Adrenal gland (tissue), 9 donors: ENCODE measurements at regions not wholly inside any gene's neighbourhood (a gene's known extent, or its start where the extent isn't known, plus 50 kb on each side); places are given as distances from the start of the nearest gene placed in this dataset.

ENCODE experiments used
- DNase-seq, 7 donors: peaks; one replicate each; pipeline ENCODE4 v3.0.0-alpha.2; 2019 to 2020
- H3K27ac ChIP-seq, 5 donors: fragments of 200-600 bp; sonication (generic) in 4 of 5; 1 replicate in 3 of 5; 2 replicates in 2 of 5; pipeline versions ENCODE4 v1.5.1 to v1.8.0; 2016 to 2020; ENCODE audit warnings: mild to moderate bottlenecking in 1 of 5
- H3K27me3 ChIP-seq: fragments of 200-600 bp; 2 replicates; pipeline ENCODE4 v1.8.0; 2021
- H3K36me3 ChIP-seq, 2 donors: fragments of 200-600 bp; replicated peaks in 1 of 2; 1 replicate in 1 of 2; 2 replicates in 1 of 2; pipeline versions ENCODE4 v1.5.1 to v1.8.0; 2018 to 2022
- H3K4me1 ChIP-seq, 2 donors: fragments of 200-600 bp; replicated peaks in 1 of 2; 1 replicate in 1 of 2; 2 replicates in 1 of 2; pipeline versions ENCODE4 v1.5.1 to v1.8.0; 2018 to 2021
- H3K4me3 ChIP-seq, 4 donors: fragments of 200-600 bp; sonication (generic) in 3 of 4; one replicate each; pipeline ENCODE4 v1.5.1; 2016 to 2018
- H3K9me3 ChIP-seq, 3 donors: fragments of 200-600 bp; sonication (generic) in 1 of 3; replicated peaks in 1 of 3; 1 replicate in 2 of 3; 2 replicates in 1 of 3; pipeline versions ENCODE4 v1.5.1 to v1.8.0; 2016 to 2021
- CTCF ChIP-seq, 6 experiments: fragments of 450-650 bp in 4 of 6; fragments of 200-600 bp in 2 of 6; sonication (generic) in 1 of 6; IDR thresholded peaks; 1 replicate in 5 of 6; 2 replicates in 1 of 6; pipeline versions ENCODE4 v1.5.1 to v1.8.0; 2016 to 2021; ENCODE audit warnings: antibody characterized with exemption in 6 of 6, mild to moderate bottlenecking in 2 of 6, moderate library complexity in 1 of 6
- POLR2A ChIP-seq, 2 donors: fragments of 450-650 bp; IDR thresholded peaks; one replicate each; pipeline ENCODE4 v1.6.1; 2017; ENCODE audit warnings: antibody characterized with exemption in 2 of 2, mild to moderate bottlenecking in 2 of 2, moderate library complexity in 1 of 2
- WGBS, 4 donors: extraction: QIAGEN DNeasy Blood & Tissue Kit in 2 of 4; methylation state at CpG; one replicate each; pipeline versions ENCODE4 v1.1.5 to v1.1.7; 2013 to 2017; 5-methylcytosine and 5-hydroxymethylcytosine counted together
- intact Hi-C, 2 donors: fragments of 100-400 bp; cut with DNase I; formaldehyde crosslinking; loops; one replicate each; pipeline versions ENCODE4 v1.14.1 to v1.15.0; 2022 to 2023
- donor health status: healthy with polysubstance abuse.
- donor health status: Bipolar disorder and iron deficiency.
- donor health status: DM: yes; HTN: yes; CAD: no.
- donor health status: DM: no; HTN: no; CAD: no.
- donor health status: DM: no; HTN: no; CAD: no.

- DNase-seq: no peak
- TF ChIP-seq CTCF (IDR thresholded peaks at IDR 0.05) (no peak), POLR2A (IDR thresholded peaks at IDR 0.05) (no peak)
- no peaks in the 10 kb centered on the region for H3K27me3 ChIP-seq
- H3K9me3 ChIP-seq: no peaks in the 10 kb centered on the region
- no peaks in the 10 kb centered on the region for H3K36me3 ChIP-seq
- intact Hi-C loops: no loop called here
- no peak overlapping the region for H3K4me3 ChIP-seq
- no peak overlapping the region for H3K27ac ChIP-seq
- no peaks in the 10 kb centered on the region for H3K4me1 ChIP-seq
Observed at GRCh38 chr2:223228871-223229270, 176.9 kb downstream of the KCNE4 start.

- 75 to 89% (median 82%) methylated on average over 2 of the region's 2 CpGs for WGBS, 4 donors
- no peak for TF ChIP-seq CTCF (IDR thresholded peaks at IDR 0.05)
- TF ChIP-seq POLR2A (IDR thresholded peaks at IDR 0.05): no peak
- no peaks in the 10 kb centered on the region for H3K4me1 ChIP-seq
- no peak for DNase-seq
- intact Hi-C loops: no loop called here
- no peak overlapping the region for H3K27ac ChIP-seq
- no peaks in the 10 kb centered on the region for H3K36me3 ChIP-seq
- no peaks in the 10 kb centered on the region for H3K27me3 ChIP-seq
- H3K9me3 ChIP-seq: no peaks in the 10 kb centered on the region
- H3K4me3 ChIP-seq: no peak overlapping the region
Observed at GRCh38 chr2:223230352-223230751, 178.4 kb downstream of the KCNE4 start.

- DNase-seq: no peak
- Histone ChIP-seq H3K4me1 (no peaks in the 10 kb centered on the region), H3K27ac (no peak overlapping the region), H3K27me3 (no peaks in the 10 kb centered on the region), H3K4me3 (no peak overlapping the region), H3K36me3 (no peaks in the 10 kb centered on the region), H3K9me3 (no peaks in the 10 kb centered on the region)
- TF ChIP-seq POLR2A (IDR thresholded peaks at IDR 0.05): no peak
- TF ChIP-seq CTCF (IDR thresholded peaks at IDR 0.05): no peak
- intact Hi-C loops: no loop called here
- WGBS, 4 donors: 50 to 64% (median 57%) methylated on average over 1 of the region's 1 CpG
Observed at GRCh38 chr2:223232285-223232684, 180.3 kb downstream of the KCNE4 start.

GRCh38 chr2:223232896-223233295 lies 180.9 kb downstream of the KCNE4 start:
- no peaks in the 10 kb centered on the region for H3K27me3 ChIP-seq
- no peak overlapping the region for H3K27ac ChIP-seq
- 66 to 71% (median 70%) methylated on average over 2 of the region's 2 CpGs for WGBS, 4 donors
- no peak for DNase-seq
- no peak for TF ChIP-seq POLR2A (IDR thresholded peaks at IDR 0.05)
- TF ChIP-seq CTCF (IDR thresholded peaks at IDR 0.05): no peak
- no peaks in the 10 kb centered on the region for H3K36me3 ChIP-seq
- no peak overlapping the region for H3K4me3 ChIP-seq
- no peaks in the 10 kb centered on the region for H3K9me3 ChIP-seq
- H3K4me1 ChIP-seq: no peaks in the 10 kb centered on the region
- intact Hi-C loops: no loop called here
